GM12873 (cell line): ENCODE measurements at regions not wholly inside any gene's neighbourhood (a gene's known extent, or its start where the extent isn't known, plus 50 kb on each side); places are given as distances from the start of the nearest gene placed in this dataset.

Experiments used
- TF ChIP-seq, protein P1 (sequence below): IDR thresholded peaks from 2 replicates; pipeline ENCODE4 v1.5.1; 2012; ENCODE audit warnings: low read depth, mild to moderate bottlenecking, moderate library complexity, low read length, control low read depth; ENCODE audit not compliant: insufficient read depth; ENCODE audit errors: missing control alignments

DNA sequence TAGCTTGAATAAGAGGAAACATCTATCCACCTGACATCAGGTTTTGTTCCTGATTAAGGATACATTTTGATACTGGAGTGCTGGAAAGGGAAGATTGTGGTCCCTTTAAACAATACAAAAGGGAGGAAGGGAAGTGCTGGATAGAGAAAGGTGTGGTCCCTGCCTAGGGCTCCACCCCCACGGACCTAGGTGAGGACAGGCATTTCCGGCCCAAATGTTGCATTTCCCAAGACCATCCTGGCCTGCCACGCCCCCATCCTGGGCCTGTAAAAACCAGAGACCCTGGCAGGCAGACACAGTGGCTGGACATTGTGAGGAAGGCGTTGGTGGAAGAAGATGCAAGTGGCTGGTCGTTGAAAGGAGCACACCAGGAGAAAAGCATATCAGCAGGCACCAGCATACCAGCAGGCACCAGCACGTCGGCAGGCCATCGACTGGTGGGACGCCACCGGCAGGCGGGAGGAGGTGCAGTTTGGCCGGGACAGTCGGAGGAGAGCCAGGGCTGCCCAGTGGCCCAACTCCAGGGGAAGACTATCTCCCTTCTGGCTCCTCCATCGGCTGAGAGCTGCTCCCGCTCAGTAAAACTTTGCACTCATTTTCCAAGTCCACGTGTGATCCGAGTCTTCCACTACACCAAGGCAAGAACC is 53.2 kb upstream of the AMN1 start:
- TF ChIP-seq, protein P1, sequence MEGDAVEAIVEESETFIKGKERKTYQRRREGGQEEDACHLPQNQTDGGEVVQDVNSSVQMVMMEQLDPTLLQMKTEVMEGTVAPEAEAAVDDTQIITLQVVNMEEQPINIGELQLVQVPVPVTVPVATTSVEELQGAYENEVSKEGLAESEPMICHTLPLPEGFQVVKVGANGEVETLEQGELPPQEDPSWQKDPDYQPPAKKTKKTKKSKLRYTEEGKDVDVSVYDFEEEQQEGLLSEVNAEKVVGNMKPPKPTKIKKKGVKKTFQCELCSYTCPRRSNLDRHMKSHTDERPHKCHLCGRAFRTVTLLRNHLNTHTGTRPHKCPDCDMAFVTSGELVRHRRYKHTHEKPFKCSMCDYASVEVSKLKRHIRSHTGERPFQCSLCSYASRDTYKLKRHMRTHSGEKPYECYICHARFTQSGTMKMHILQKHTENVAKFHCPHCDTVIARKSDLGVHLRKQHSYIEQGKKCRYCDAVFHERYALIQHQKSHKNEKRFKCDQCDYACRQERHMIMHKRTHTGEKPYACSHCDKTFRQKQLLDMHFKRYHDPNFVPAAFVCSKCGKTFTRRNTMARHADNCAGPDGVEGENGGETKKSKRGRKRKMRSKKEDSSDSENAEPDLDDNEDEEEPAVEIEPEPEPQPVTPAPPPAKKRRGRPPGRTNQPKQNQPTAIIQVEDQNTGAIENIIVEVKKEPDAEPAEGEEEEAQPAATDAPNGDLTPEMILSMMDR, result no peak

DNA sequence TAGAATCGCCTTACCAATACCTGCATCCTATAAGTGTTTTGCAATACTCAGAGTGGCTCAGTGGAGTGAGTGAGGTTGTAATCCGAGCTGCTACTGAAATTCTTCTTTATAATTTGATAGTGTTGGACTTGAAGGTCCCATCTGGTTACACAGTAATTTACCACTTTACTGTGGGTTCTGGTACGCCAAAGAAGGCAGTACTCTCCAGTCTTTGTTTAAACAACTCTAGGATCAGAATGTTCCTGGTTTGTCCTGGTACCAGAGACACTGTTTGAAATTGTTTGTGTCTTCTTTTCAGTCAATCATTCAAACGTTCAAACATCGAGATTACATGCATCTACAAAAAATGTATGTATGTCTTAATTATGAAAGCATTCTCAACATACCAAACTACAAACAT is 51.3 kb upstream of the AMN1 start:
- TF ChIP-seq, protein P1, result no peak

DNA sequence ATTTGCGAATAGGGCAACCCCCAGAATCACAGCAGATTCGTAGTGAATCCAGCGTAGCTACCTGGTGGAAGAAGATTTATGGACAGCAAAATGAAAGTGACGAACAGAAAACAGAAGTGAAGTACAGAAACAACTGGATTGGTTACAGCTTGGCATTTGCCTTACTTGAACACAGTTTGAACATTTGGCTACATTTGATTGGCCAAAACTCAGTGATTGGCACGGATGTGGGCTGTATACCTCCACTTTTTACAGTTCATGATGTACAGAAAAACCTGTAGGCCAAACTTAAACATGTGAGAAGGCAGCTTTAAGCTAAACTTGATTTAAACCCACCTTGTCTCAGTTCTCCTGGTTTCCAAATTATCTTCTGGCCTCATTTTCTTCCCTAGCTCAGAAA is 49.9 kb upstream of the AMN1 start:
- TF ChIP-seq, protein P1, result no peak
